GM12892 (cell line): ENCODE measurements at regions not wholly inside any gene's neighbourhood (a gene's known extent, or its start where the extent isn't known, plus 50 kb on each side); places are given as distances from the start of the nearest gene placed in this dataset.

ENCODE experiments used
- POLR2A ChIP-seq: IDR thresholded peaks from 2 replicates; pipeline ENCODE4 v1.6.1; 2011; ENCODE audit warnings: low read depth, low read length, control low read depth
- POLR2AphosphoS5 ChIP-seq: IDR thresholded peaks from 2 replicates; pipeline ENCODE4 v1.6.1; 2011; ENCODE audit warnings: low read depth, low read length, control low read depth
- TAF1 ChIP-seq: IDR thresholded peaks from 2 replicates; pipeline ENCODE4 v1.6.1; 2011; ENCODE audit warnings: low read depth, mild to moderate bottlenecking, control low read depth, low read length, borderline replicate concordance

DNA sequence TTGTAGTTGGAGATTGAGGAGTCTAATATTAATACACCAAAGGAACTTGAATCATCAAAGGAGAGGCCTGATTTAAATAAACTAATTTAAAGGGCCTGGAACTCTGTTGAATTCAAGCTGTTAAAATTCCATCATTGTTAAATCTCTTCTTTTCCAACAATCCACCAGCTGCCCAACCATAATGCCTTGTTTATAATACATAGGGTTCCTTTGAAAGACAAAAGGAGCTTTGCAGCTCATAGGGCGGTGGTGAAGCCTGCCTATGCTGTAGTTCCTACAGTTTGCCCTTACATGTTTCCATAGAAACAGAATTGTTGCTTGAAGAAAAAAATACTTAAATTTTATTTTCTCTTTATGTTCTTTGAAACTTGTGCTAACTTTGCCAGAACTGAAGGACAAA lies 102.8 kb downstream of the GLUD2 start:
- TF ChIP-seq POLR2A (no peak), POLR2AphosphoS5 (no peak), TAF1 (no peak)
